Caco-2 (cell line): ENCODE measurements at regions not wholly inside any gene's neighbourhood (a gene's known extent, or its start where the extent isn't known, plus 50 kb on each side); places are given as distances from the start of the nearest gene placed in this dataset.
A peak's percentile ranks its signal among the peaks of the same experiment; 100 is the strongest.

ENCODE experiments used
- BruUV-seq: library from RNA; stranded (reverse); fragments of 400-500 nt; replicated peaks from 2 replicates; lab custom pipeline; 2021; lab: Mats Ljungman, UMichigan
- CTCF ChIA-PET: fragments of 300-600 bp; sonication (Branson Sonifier 250); formaldehyde crosslinking; loops from one replicate; lab custom pipeline; 2022; ENCODE audit warnings: antibody characterized with exemption; lab: Charles Lee
- POLR2A ChIA-PET: fragments of 300-600 bp; sonication (Branson Sonifier 250); formaldehyde crosslinking; loops from one replicate; lab custom pipeline; 2022; ENCODE audit warnings: antibody characterized with exemption; lab: Charles Lee
- DNase-seq, 2 experiments: peaks; one replicate each; pipeline versions ENCODE4 v3.0.0 to v3.0.0-alpha.2; 2020 to 2022
- H3K27me3 ChIP-seq: replicated peaks from 2 replicates; pipeline ENCODE4 v1.6.0; 2011; ENCODE audit warnings: low read length; ENCODE audit not compliant: control insufficient read depth, insufficient read depth
- H3K36me3 ChIP-seq: 2 replicates; pipeline ENCODE4 v1.5.1; 2011; ENCODE audit warnings: low read length; ENCODE audit not compliant: control insufficient read depth, insufficient read depth
- H3K4me1 ChIP-seq: fragments of 250-450 bp; sonication (Bioruptor Pico); 2 replicates; pipeline ENCODE4 v1.5.1; 2020; ENCODE audit warnings: mild to moderate bottlenecking
- H3K4me3 ChIP-seq: 2 replicates; pipeline ENCODE4 v1.5.1; 2011; ENCODE audit warnings: low read depth, mild to moderate bottlenecking, control low read depth, low read length
- H3K9me3 ChIP-seq: fragments of 250-450 bp; sonication (Bioruptor Pico); 2 replicates; pipeline ENCODE4 v1.5.1; 2020; ENCODE audit warnings: mild to moderate bottlenecking, moderate library complexity
- H3K27ac Mint-ChIP-seq: one replicate; pipeline ENCODE4 v1.8.0; 2022; ENCODE audit warnings: mixed read lengths; ENCODE audit not compliant: unreplicated experiment
- H3K27me3 Mint-ChIP-seq: one replicate; pipeline ENCODE4 v1.8.0; 2022; ENCODE audit warnings: mixed read lengths; ENCODE audit not compliant: insufficient read depth, unreplicated experiment
- H3K36me3 Mint-ChIP-seq: one replicate; pipeline ENCODE4 v1.8.0; 2022; ENCODE audit warnings: mild to moderate bottlenecking, mixed read lengths; ENCODE audit not compliant: insufficient read depth, unreplicated experiment
- H3K4me1 Mint-ChIP-seq: one replicate; pipeline ENCODE4 v1.8.0; 2022; ENCODE audit warnings: low read depth, mixed read lengths; ENCODE audit not compliant: unreplicated experiment
- H3K4me3 Mint-ChIP-seq: one replicate; pipeline ENCODE4 v1.8.0; 2022; ENCODE audit warnings: mild to moderate bottlenecking, moderate library complexity, mixed read lengths; ENCODE audit not compliant: unreplicated experiment
- H3K9me3 Mint-ChIP-seq: one replicate; pipeline ENCODE4 v1.8.0; 2022; ENCODE audit warnings: mixed read lengths; ENCODE audit not compliant: unreplicated experiment
- intact Hi-C: fragments of 100-400 bp; cut with micrococcal nuclease; formaldehyde crosslinking; loops from one replicate; pipeline ENCODE4 v1.10.0; 2022; ENCODE audit not compliant: unreplicated experiment
- TF ChIP-seq, protein P1 (sequence below), 2 experiments: fragments of 200-600 bp in 1 of 2; IDR thresholded peaks; 1 replicate in 1 of 2; 2 replicates in 1 of 2; pipeline versions ENCODE4 v1.5.1 to v1.8.0; 2011 to 2022; ENCODE audit warnings: antibody characterized with exemption in 1 of 2, control low read depth in 1 of 2, inconsistent platforms in 1 of 2, low read depth in 1 of 2, low read length in 1 of 2, mild to moderate bottlenecking in 1 of 2, moderate library complexity in 1 of 2; ENCODE audit not compliant: insufficient read depth in 1 of 2, severe bottlenecking in 1 of 2, unreplicated experiment in 1 of 2

DNA sequence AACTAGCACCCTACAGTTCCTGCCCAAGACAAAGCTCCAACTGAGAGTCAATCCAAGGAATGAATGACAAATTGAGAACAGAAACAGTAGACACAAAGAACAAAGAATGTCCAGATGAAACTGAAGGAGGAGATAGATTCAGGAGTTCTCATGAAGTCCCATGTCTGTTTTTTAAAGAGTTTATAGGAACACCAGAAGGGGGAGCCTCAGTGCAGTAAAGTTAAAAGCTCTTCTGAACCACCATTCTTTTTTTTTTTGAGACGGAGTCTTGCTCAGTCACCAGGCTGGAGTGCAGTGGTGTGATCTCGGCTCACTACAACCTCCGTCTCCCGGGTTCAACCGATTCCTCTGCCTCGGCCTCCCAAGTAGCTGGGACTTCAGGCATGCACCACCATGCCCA, 323.6 kb downstream of the MRPL39 start:
- no peaks in the 10 kb centered on the region for H3K9me3 Mint-ChIP-seq
- intact Hi-C loops = loop anchor here (1.0 kb wide), 2 partner anchors 31 to 103 kb away; no protein-coding TSS in a partner anchor
- no peaks in the 10 kb centered on the region for H3K9me3 ChIP-seq
- H3K4me3 Mint-ChIP-seq = no peak overlapping the region
- CTCF ChIA-PET = interaction anchor here (0.5 to 1.9 kb wide), 2 partner anchors 19 to 102 kb away, joined by 3 to 25 read pairs; no protein-coding TSS in a partner anchor
- H3K4me1 ChIP-seq = no peaks in the 10 kb centered on the region
- no peak overlapping the region for H3K4me3 ChIP-seq
- H3K36me3 ChIP-seq = no peaks in the 10 kb centered on the region
- BruUV-seq = no TSS peak
- H3K27ac Mint-ChIP-seq = no peak overlapping the region
- no peaks in the 10 kb centered on the region for H3K27me3 ChIP-seq
- peak in 1 of 2 experiments; percentile 33 for DNase-seq
- H3K27me3 Mint-ChIP-seq = peaks cover 5% of the 10 kb centered on the region
- no peaks in the 10 kb centered on the region for H3K4me1 Mint-ChIP-seq
- POLR2A ChIA-PET = no interaction called here
- TF ChIP-seq, protein P1, sequence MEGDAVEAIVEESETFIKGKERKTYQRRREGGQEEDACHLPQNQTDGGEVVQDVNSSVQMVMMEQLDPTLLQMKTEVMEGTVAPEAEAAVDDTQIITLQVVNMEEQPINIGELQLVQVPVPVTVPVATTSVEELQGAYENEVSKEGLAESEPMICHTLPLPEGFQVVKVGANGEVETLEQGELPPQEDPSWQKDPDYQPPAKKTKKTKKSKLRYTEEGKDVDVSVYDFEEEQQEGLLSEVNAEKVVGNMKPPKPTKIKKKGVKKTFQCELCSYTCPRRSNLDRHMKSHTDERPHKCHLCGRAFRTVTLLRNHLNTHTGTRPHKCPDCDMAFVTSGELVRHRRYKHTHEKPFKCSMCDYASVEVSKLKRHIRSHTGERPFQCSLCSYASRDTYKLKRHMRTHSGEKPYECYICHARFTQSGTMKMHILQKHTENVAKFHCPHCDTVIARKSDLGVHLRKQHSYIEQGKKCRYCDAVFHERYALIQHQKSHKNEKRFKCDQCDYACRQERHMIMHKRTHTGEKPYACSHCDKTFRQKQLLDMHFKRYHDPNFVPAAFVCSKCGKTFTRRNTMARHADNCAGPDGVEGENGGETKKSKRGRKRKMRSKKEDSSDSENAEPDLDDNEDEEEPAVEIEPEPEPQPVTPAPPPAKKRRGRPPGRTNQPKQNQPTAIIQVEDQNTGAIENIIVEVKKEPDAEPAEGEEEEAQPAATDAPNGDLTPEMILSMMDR (IDR thresholded peaks at IDR 0.05; ENCODE audit: insufficient read depth in 1 of 2, low read depth in 1 of 2, low read length in 1 of 2, severe bottlenecking in 1 of 2, unreplicated experiment in 1 of 2) = peak; percentile 22 to 39
- no peaks in the 10 kb centered on the region for H3K36me3 Mint-ChIP-seq

DNA sequence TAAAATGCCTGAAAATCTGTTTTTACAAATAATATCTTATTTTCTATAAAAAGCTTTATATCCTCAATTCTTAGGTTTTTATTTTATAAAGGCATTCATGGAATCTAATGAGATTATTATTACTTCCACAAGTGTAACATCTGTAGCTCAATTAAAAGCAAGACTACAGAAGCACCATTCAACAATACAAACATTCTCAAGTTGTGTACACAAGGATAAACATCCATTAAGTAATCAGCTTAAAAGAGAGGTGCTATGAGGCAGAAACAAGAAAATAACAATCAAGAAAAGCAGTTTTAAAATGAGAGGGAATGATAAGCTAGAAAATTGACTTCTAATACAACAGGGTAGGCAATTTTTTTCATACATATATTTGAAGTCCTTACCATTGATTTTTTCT, 326.1 kb downstream of the MRPL39 start:
- intact Hi-C loops = no loop called here
- H3K4me3 Mint-ChIP-seq = no peak overlapping the region

DNA sequence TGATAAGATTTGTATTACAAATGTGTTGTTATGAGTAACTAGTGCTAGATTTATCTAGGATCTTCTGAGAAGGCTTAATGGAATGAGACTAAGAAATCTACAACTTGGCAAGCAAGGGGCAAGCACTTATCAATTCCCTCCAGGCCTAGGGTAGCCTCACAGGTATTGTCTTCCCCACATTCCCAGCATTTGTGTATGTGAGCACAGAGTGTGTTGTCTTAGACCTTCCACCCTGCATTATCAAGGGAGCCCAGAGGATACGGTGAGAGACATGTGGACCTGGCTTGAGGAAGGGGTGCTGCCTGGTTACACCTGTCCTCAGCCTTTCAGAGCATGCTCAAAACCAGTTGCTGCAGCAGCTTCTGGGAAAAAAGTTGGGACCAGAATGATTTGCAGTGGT, 327.2 kb downstream of the MRPL39 start:
- Mint-ChIP-seq H3K27me3 (peaks cover 3% of the 10 kb centered on the region), H3K4me3 (no peak overlapping the region), H3K9me3 (no peaks in the 10 kb centered on the region), H3K27ac (no peak overlapping the region), H3K36me3 (no peaks in the 10 kb centered on the region), H3K4me1 (no peaks in the 10 kb centered on the region)
- no TSS peak for BruUV-seq
- TF ChIP-seq, protein P1 (IDR thresholded peaks at IDR 0.05; ENCODE audit: insufficient read depth in 1 of 2, low read depth in 1 of 2, low read length in 1 of 2, severe bottlenecking in 1 of 2, unreplicated experiment in 1 of 2) = no peak
- Histone ChIP-seq H3K9me3 (no peaks in the 10 kb centered on the region), H3K27me3 (no peaks in the 10 kb centered on the region), H3K36me3 (no peaks in the 10 kb centered on the region), H3K4me3 (no peak overlapping the region), H3K4me1 (no peaks in the 10 kb centered on the region)
- ChIA-PET CTCF (no interaction called here), POLR2A (no interaction called here)
- intact Hi-C loops = no loop called here
- DNase-seq = no peak

More for the DNA sequence above, 326.1 kb downstream of the MRPL39 start:
- H3K27me3 Mint-ChIP-seq = peaks cover 5% of the 10 kb centered on the region
- ChIA-PET CTCF (no interaction called here), POLR2A (no interaction called here)
- H3K36me3 ChIP-seq = no peaks in the 10 kb centered on the region
- H3K4me3 ChIP-seq = no peak overlapping the region
- TF ChIP-seq, protein P1 (IDR thresholded peaks at IDR 0.05; ENCODE audit: insufficient read depth in 1 of 2, low read depth in 1 of 2, low read length in 1 of 2, severe bottlenecking in 1 of 2, unreplicated experiment in 1 of 2) = no peak
- no peak overlapping the region for H3K27ac Mint-ChIP-seq
- H3K4me1 Mint-ChIP-seq = no peaks in the 10 kb centered on the region
- no peak for DNase-seq
- no peaks in the 10 kb centered on the region for H3K9me3 Mint-ChIP-seq
- H3K27me3 ChIP-seq = no peaks in the 10 kb centered on the region
- H3K9me3 ChIP-seq = no peaks in the 10 kb centered on the region
- H3K36me3 Mint-ChIP-seq = no peaks in the 10 kb centered on the region
- BruUV-seq = no TSS peak
- no peaks in the 10 kb centered on the region for H3K4me1 ChIP-seq
